CD1c-positive myeloid dendritic cell (primary cell): ENCODE measurements at regions not wholly inside any gene's neighbourhood (a gene's known extent, or its start where the extent isn't known, plus 50 kb on each side); places are given as distances from the start of the nearest gene placed in this dataset.
"Not testable (repeated sequence)": the region's sequence is repeated elsewhere in the genome, so short reads cannot be mapped to it uniquely, and the experiment has no call there.

Source experiments
- DNase-seq: peaks from one replicate; pipeline ENCODE4 v3.0.0-alpha.2; 2016; ENCODE audit errors: extremely low spot score

DNA sequence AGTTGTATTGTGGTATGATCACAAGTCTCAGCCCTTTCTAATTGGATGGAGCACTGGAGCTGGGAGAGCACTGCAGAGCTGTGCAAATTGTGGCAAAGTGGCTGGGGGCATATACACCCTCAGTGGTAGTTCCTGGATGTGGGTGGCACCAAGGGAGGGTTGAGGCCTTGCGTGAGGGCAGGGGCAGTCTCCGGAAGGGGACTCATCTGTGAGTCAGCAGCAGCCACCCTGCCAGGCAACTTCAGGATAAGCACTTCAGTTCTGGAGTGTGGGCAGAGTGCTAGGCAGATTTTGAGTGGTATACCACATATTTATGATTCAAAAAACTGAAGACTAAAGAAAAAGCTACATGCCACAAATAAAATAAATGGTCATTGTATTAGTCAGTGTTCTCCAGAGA is 210.5 kb downstream of the ETV1 start:
- DNase-seq, result no peak

DNA sequence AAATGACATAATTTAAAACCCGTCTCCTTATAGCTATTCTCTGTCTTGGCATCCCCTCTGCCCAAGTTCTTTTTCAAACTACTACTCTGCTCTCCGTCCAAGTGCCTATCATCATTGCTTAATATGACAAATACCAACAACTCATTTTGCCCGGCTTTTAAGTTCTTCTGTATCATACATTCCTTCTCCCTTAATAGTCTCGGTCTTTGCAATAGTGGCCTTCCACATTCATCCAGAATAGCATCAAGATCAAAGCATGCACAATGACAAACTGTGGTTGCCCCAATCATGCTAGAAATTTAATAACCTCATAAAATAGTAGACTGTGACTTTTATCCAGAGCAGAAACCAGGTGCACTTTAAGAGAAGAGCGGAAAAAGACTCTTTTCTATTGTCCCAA is 198.9 kb downstream of the ETV1 start:
- DNase-seq, result no peak

DNA sequence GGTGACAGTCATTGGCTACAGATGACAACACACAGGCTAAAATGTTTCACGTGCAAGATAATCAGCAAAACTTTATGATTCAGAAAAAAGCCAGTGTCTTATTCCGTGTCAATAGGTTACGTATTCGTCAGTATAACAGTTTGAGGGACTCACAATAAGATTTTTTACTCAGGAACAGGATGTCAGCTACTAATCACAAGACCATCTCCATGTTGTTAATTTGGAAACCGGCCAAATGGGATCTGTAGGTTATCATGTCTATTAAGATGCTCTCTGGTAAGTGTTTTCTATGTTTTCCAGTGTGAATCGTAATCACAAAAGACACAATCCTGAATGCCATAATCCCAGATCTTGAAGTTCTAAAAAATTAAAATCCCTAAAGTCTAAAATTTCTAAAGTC is 197.3 kb downstream of the ETV1 start:
- no peak for DNase-seq

DNA sequence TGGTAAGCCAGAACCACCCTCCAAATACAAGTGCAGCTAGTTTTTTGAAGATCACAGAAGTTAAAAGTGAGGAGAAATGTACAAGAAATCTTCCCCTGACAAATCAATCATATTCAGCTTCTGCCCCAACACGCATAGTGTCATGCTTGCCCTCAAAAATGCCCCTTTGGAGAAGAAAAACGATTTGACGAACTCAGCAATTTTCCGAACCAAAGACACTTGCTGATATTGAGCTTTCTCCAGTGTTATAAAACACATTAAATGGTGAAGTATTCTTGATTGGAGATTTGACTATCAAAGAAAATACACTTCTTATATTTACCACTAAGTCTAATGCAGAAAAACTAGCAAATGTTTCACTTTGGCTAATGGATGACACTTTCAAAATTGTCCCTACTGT is 195.5 kb downstream of the ETV1 start:
- DNase-seq, result no peak

DNA sequence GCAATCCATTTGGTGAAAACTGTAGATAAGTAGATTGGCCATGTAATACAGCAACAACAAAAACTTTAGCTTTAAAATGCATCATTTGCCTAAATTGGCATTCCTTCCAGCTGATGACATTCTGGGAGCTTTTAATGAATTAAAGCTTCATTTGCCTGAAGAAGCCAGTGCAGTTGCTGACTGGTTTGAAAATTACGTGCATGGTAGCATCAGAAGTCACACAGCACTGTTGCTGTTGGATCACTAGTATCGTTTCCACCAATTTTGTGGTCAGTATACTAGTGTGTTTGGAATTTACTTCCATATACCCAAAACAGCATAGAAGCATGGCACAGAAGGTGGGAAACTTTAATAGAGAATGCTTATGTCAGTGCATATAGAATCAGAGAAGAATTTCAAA is 194.9 kb downstream of the ETV1 start:
- no peak for DNase-seq

DNA sequence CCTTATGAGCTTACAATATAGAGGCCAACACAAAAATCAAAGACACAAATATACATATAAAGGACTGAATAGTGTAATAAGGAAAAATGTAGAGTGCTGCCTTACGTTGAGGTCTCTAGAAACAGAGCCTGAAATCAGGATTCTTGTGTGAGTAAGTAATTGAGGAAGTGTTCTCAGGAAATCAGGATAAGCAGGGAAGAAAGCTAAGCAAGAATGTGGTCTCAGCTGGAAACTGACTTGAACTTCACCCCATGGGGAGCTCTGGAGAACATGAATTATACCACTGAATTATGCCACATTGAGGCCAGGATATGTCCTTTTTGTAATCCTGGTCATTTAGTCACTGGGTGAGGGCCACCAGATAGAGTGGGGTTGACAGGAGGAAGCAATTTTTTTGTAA is 191.9 kb downstream of the ETV1 start:
- no peak for DNase-seq

DNA sequence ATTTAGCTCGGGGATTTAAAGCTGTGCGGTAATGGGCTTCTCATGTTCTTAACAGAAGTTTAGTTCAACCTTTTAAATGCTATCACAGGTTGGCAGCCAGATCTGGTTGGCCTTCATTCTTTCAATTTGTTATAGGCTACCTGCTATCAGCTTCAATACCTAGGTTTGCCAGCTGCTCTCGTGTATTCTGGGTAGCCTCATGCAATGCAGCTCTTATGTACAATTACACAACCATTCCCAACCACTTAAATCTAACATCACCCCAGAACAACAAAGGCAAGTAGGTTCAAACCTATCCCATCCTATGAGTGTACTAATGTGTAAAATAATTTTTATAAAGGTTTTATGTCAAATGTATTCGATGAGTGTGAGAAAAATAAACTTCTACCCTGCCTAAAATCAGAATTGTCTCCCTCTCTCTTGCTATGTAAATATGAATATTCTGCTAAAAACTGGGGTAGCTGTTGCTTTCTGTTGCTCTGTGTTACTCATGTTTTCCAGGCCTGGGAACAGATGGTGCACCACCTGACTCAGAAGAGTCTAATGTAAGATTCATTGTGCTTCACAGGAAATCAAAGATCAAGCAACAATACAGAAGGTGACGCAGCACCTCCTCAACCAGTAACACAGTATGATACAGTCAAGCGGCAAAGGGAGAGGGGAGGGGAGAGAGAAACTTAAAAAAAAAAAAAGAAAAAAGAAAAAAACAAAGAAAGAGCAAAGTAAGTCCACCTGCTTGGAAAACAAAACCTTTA is 188.6 kb downstream of the ETV1 start:
- DNase-seq, result no peak

DNA sequence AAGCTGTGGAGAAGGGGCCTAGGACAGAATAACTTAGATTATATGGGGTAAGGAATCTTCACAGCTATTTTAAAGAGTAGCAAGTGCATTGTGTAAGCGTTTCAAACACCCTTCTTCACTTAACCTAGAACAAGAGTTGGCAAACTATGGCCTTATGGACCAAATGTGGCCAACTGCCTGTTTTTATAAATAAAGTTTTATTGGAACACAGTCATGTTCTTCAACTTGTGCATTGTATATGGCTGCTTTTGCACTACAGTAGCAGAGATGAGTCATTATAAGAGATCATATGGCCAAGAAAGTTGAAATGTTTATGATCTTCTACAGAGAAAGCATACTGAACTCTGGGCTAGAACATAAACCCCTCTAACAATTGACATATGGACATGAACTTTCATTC is 187.8 kb downstream of the ETV1 start:
- DNase-seq, result no peak

DNA sequence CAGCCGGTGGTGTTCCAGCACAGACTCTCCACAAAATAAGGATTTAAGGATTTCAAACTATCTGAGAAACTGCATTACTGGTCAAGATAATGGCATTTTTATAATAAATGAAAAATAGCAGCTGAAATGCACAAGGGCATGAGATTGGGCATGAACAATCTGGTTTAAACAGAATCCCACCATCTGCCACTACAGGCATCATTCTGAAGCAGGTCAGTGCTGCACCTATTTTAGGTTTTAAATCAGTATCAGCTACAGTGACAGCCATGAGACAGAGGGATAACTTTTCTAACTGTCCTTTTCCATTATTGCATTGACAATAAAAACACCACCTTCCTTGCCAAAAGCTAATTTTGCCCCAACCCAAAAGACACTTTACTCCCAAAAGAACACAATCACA is 186.8 kb downstream of the ETV1 start:
- no peak for DNase-seq

DNA sequence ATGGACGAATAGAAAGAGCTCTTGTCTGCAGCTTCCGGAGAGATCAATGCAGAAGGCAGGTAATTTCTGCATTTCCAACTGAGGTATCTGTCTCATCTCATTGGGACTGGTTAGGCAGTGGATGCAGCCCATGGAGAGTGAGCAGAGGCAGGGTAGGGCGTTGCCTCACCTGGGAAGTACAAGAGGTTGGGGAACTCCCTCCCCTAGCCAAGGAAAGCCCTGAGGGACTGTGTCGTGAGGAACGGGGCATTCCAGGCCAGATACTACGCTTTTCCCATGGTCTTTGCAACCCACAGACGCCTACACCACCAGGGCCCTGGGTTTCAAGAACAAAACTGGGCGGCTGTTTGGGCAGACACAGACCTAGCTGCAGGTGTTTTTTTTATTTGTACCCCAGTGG is 186.3 kb downstream of the ETV1 start:
- no peak for DNase-seq

DNA sequence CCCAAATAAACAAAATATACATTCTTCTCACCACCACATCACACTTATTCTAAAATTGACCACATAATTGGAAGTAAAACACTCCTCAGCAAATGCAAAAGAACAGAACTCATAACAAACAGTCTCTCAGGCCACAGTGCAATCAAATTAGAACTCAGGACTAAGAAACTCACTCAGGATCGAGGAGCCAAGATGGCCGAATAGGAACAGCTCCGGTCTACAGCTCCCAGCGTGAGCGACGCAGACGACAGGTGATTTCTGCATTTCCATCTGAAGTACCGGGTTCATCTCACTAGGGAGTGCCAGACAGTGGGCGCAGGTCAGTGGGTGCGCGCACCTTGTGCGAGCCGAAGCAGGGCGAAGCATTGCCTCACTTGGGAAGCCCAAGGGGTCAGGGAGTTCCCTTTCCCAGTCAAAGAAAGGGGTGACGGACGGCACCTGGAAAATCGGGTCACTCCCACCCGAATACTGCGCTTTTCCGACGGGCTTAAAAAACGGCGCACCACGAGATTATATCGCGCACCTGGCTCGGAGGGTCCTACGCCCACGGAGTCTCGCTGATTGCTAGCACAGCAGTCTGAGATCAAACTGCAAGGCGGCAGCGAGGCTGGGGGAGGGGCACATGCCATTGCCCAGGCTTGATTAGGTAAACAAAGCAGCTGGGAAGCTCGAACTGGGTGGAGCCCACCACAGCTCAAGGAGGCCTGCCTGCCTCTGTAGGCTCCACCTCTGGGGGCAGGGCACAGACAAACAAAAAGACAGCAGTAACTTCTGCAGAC is 183.2 kb downstream of the ETV1 start:
- DNase-seq, result not testable (repeated sequence)

DNA sequence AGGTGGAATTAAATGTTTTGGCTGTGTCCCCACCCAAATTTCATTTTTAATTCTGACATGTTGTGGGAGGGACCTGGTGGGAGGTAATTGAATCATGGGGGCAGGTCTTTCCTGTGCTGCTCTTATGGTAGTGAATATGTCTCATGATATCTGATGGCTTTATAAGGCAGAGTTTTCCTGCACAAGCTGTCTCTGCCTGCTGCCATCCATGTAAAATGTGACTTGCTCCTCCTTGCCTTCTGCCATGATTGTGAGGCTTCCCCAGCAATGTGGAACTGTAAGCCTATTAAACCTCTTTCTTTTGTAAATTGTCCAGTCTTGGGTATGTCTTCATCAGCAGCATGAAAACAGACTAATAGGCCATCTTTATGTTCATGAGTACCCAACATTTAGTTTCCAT is 172.2 kb downstream of the ETV1 start:
- not testable (repeated sequence) for DNase-seq

DNA sequence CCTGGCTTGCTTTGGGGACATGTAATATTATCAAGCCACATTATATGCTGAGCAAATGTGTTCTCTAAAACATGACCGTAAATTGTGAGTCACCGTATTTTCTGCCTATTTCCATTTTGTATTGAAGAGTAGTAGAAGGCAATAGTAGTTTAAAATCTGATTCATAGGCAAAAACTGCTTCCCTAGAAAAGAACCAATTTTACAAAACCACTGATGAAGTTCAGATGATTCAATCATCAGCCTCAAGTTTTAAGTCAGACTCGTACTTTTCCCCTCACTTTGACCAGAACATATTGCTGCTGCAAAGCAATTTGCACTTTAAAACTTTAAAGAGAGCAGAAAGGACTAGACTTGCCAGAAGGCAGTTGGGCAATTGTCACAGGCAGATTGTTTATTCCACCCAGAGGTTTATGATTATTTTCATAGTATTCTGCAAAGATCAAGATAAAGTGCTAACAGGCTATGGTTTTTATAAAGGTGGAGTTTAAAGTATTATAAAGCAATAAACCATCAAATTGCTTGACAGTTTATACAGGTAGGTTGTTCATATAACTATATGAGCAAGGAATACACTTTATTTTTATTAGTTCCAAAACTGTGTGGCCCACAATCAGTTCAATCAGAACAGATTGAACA is 168.2 kb downstream of the ETV1 start:
- no peak for DNase-seq

DNA sequence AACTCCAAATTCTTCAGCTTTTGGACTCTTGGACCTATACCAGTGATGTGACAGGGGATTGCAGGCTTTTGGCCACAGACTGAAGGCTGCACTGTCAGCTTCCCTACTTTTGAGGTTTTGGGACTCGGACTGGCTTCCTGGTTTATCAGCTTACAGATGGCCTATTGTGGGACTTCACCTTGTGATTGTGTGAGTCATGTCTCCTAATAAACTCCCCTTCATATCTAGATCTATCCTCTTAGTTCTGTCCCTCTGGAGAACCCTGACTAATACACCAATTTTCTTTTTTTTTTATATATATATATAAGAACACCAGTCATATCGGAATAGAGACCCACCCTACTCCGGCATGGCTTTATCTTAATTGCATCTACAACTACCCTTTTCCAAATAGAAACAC is 166.8 kb downstream of the ETV1 start:
- DNase-seq, result no peak

DNA sequence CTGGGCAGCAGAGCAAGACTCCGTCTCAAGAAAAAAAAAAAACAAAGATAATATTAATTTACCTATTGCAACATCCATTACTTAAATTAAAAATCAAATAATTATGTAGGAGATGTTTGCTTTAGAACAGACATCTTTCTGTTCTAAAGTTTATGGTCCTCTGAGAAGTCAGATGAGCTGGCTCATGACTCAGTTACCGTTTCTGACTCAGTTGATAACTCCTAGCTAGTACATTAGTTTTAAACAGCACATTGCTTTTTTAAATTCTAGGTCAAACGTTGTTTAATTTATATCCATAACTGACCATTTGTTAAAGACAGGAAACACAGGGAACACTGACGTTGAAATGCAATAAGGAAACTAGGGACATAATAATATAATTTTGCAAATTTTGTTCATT is 162.7 kb downstream of the ETV1 start:
- no peak for DNase-seq

DNA sequence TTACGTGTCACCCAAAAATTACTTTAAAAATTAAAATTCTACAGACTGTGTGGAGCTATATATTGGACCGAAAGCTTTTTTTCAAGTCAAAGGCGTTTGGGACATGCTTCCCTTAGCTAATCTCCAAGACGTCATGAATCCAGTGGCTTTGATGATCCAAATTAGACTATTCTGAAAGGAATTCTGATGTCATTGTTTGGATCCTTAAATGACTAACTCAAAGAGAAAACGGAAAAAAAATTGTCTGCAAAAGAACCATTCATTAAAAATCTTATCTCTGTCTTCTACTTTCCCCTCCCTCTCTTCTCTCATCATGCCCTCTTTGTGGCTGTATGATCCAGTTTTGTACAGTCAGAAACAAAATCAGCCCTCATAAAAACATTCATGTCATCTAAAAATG is 161.8 kb downstream of the ETV1 start:
- no peak for DNase-seq

DNA sequence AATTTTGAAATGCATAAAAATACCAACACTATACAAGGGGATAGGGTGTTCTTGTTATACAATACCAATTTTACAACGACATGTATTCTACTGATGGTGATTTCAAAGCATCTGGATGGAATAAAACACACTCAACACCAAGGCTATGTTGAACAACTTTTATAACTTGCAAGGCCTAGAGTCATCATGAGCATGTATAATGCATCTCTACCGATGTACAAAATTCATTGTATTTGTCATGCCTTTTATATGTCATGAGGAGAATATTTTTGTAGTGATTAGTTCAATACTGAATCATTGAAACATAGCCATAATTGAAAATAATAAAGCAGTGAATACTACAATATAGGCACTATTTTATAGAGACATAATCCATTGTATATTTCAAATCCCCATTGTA is 160.2 kb downstream of the ETV1 start:
- no peak for DNase-seq

DNA sequence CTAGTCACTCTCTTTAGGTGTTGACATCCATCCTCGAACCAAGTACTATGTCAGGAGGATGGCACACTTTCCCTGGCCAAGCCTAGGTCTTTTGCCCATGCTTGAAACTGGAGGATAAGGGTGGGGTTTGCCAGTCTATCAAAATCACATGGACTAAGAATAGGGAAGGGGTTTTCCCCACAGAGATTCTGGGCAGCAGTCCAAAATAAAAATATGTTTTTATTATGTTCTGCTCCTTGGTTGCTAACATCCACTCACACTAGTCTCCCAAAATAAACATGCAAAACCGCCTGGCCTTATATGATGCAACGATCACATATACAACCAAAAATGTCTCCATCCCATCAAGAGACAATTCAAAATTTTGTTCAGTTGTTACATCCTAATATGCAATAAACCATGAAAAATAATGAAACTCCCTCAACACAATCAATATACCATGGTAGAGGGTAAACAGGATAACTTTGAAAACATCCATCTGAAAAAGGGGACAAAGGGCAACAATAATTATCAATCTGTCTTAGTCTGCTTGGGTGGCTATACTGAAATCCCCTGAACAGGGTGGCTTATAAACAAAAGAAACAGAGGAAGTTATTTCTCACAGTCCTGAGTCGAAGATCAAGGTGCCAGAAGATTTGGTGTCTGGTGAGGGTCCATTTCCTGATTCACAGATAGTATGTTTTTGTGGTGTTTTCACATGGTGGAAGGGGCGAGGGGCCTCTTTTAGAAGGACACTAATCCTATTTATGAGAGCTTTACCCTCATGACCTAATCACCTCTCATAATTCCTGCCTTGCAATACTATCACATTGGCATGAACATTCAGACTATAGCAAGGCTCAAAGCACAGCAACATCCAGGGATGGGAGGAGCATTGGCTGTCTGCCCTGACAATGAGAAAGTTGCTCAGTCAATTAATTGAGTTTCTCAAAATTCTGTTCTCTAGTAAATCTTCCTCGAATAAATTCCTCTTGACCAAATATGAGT is 159.3 kb downstream of the ETV1 start:
- DNase-seq, result no peak

DNA sequence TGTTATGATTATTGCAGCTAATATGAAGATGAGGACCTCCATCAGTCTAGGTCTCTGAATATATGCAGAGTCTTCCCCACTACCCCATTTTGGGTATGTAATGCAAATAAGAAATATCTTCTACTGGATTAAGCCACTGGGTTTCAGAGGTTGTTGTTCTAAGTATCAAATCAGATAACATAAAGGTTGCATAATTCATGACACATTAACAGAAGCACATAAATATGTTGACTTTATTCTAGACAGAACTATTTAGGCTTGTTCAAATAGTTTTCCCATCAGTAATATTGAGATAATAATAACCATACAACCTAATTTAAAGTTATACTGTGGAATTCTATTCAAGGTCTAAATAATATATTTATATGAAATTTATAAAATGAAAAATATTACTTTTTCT is 157.1 kb downstream of the ETV1 start:
- no peak for DNase-seq

DNA sequence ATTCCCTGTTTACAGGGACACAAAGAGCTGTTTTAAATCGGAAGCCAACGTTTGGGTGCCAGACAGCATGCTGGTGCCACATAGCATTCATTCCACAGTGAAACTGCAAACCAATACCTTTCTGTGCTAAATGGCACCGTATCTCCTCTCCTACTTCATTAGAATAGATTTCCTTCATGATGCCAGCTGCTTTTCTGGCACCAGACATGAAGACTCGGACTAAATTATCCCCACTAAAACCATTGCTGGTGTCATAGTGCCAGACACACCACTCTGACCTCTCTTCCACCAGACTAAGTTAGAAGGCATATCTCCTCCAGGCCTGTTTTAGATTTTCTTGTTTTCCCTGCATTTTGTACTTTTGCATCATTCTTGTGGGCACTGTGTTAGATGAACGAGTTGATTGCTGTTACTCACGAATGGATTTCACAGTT is 155.1 kb downstream of the ETV1 start:
- no peak for DNase-seq

DNA sequence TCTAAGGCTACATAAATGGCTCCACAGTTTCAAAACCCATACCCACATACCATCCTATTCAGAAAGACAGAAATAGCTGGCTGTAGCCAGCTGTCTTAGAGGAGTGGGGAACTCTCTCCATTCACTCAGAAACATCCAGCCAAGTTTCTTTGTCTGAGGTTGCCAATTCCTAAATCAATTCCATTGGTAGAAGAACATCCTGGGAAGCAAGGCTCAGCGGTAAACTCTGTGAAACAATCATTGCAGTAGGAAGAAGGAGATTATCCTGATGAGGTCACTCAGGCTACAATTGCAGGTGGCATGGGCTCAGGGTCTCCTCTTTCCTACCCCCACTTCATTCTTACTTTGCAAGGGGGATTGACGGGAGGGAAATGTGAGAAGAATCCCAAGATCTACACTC is 154.0 kb downstream of the ETV1 start:
- DNase-seq, result no peak

DNA sequence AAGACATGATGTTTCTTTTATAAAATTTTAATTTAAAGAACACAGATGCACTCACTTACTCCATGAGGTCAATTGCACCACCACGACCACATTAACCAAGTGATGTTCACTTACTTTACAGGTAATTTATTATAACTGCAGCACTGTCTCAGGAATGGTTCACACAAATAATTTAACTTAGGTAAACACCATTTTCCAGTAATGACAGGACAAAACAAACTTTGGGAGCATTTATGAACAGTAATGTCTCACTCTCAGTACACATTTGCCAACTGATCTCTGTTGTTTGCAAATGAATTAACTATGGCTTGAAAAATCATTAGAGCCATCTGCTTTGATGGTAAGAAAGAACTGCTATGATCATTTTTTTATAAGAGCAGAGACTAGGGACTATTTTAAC is 150.4 kb downstream of the ETV1 start:
- DNase-seq, result no peak
